HG02970 (cell line): ENCODE measurements at regions not wholly inside any gene's neighbourhood (a gene's known extent, or its start where the extent isn't known, plus 50 kb on each side); places are given as distances from the start of the nearest gene placed in this dataset.
"Not testable (repeated sequence)": the region's sequence is repeated elsewhere in the genome, so short reads cannot be mapped to it uniquely, and the experiment has no call there.

ENCODE experiments used
- ATAC-seq: cut with Tn5 transposase; IDR thresholded peaks from one replicate; pipeline ENCODE4 v1.9.1; 2021; ENCODE audit warnings: mild to moderate bottlenecking, moderate library complexity, moderate number of reproducible peaks; ENCODE audit not compliant: unreplicated experiment, low FRiP score

DNA sequence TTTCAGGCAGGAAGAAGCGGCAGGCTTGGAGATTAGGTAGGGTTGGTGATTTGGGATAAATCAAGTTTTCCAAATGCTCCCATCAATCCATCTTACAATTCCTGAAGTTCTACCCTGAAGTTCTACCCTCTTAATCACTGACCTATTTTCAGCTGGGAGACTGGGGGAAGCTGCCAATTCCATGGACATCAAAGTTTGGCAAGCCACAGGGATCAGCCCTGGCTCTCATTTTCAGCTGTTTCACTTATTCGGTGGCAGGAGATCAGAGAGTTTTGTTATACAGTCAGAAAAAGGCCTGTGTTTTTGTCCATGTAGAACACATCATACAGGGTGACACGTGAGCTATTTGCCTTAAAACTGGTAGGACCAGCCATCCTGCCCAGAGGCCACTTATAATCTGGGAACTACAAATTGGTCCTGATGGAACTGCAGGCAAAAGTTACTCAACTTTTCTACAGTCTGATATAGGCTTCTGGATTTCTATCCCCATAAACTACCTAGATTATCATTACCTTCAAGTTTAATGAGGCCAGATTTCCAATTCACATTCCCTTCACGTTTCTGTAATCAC lies 112.9 kb upstream of the ZNF746 start:
- no peak for ATAC-seq

- ATAC-seq: no peak
Measured at GRCh38 chr7:149608168-149608567, 110.6 kb upstream of the ZNF746 start.

DNA sequence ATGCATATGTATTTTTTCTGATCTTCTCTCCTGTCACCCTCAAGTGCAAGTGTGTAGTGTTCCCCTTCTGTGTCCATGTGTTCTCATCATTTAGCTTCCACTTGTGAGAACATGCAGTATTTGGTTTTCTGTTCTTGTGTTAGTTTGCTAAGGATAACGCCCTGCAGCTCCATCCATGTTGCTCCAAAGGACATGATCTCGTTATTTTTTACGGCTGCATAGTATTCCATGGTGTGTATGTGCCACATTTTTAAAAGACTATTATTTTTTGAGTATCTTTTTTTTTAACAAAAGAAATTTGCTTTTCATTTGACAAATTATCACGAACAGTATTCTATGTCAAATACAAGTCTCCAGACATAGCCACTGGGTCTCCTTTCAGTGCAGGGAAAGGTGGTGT lies 110.1 kb upstream of the ZNF746 start:
- ATAC-seq: no peak

DNA sequence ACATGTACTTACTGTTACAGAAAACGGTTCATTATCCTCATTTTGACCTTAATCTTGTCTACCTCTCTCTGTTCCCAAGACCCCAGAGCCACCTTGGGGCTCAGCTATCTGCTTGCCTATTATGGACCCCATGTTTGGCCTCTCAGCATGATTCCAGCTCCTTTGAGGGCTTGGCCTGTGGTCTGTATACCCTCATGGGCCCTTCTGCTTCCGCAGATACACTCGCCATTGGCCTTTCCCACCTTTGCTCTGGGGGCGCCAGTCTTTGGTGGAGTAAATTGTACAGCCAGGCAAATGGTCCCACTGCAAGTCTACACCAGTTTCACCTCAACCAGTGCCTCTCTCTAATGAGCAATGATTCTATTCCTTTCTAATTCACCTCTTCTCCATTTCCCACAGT lies 109.2 kb upstream of the ZNF746 start:
- no peak for ATAC-seq

DNA sequence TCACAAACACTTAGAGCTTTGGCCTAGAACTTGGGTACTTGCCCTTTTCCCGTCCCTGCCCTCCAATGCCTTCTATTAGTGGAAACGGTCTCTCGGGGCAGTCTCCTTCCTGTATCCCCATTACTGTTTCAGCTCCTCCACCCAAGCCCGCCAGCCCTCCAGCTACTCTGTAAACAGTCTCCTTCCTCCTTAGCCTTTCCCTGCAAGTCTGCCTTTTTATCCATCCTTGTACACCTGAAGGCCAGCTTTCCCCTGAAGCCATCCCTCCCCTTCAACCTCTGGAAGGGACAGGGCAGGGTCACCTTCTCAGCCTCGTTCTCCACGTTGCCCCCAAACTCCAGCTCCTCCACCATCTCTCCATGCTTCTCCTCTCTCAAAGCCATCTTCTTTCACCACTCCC lies 108.1 kb upstream of the ZNF746 start:
- no peak for ATAC-seq

DNA sequence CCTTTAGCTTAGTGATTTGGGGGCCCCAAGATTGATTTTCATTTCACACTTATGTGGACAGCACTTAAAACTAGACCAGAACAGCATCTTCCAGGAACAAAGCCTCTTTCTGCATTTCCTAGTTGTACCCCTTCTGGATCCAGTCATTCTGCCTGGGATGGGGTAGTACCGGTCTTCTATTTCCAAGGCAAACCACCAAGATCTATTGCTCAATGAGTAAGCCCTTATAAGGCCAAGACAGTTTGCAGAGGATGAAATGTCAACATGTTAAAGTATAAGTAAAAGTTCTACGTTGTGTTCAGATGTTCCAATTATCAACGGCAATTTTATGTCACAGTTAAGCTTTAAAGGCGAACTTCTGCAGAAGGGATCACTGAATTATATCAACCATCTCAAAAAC lies 106.9 kb upstream of the ZNF746 start:
- ATAC-seq: no peak

DNA sequence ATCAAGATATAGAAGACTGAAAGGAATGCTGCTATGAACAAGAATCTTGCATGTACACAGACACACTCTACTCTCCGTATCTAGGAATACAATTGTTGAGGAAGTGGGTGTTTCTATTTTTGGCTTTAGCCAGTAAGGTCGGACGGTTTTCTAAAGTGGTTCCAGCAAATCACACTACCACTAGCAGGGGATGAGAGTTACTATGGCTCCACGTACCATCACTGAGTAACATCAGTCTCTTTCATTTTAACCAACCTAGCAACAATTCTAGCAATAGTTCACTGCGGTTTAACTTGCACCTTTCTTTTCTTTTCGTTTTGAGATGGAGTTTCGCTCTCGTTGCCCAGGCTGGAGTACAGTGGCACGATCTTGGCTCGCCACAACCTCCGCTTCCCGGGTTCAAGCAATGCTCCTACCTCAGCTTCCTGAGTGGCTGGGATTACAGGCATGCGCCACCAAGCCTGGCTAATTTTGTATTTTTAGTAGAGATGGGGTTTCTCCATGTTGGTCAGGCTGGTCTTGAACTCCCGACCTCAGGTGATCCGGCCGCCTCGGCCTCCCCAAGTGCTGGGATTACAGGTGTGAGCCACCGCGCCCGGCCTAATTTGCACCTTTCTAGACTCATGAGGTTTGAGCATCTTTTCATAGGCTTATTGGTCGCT lies 103.2 kb upstream of the ZNF746 start:
- peak; percentile 82 for ATAC-seq

DNA sequence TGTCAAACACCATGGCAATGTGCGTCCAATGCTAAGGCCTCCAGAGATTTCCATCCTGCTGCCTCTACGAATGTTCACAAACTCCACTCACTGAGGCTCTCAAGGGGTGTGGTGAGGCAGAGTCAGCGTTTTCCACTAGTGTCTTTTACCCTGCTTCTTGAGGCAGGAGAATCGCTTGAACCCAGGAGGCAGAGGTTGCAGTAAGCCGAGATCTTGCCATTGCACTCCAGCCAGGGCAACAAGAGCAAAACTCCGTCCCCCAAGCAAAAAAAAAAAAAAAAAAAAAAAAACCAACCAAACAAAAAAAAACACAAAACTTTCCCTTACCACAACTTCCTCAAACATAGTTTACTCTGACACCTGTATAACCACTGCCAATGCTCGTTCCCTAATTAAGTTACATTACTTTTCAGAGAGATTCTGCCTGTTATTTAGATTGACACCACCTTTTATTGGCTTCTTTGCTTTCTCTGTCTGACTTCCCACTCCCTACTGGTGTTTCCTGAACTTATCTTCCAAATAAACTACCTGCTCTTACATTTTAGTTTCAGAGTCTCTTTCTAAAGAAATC lies 102.1 kb upstream of the ZNF746 start:
- ATAC-seq: no peak

GRCh38 chr7:149598721-149599308 lies 101.2 kb upstream of the ZNF746 start:
- ATAC-seq: no peak

DNA sequence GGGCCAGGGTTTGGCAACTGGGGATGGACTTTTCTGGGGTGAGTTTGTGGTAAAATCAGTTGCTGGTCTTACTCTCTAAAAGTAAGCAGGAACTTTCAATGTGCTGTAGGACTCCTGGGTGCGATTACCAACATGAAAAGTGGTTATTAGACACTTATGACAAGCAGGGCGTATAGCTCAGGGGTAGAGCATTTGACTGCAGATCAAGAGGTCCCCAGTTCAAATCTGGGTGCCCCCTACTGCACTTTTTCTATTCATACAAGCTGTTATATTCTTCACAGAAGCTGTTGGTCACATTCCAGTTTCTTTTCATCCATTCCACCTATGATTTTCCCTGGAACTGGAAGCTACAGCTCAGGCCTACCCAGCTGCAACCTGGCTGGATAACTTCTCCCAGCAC lies 100.2 kb upstream of the ZNF746 start:
- ATAC-seq: not testable (repeated sequence)

DNA sequence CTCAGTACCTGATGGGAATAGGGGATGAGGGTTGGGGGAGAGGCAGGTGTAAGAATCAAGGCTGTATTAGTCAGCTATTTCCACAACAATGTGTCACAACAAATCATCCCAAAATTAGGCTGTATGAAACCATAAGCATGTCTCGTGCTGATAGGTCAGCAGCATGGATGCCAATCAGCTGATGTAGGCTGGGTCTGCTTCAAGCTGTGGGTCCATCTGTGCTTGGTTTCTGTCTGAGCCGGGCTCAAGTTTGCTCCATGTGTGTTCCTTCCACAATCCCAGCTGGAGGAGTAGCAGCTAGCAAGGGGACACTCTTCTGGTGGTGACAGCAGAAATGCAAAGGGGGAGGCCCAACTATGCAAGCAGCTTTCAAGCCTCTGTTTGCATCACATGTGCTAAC lies 97.9 kb upstream of the ZNF746 start:
- no peak for ATAC-seq

- no peak for ATAC-seq
Measured at GRCh38 chr7:149595078-149595477, 97.5 kb upstream of the ZNF746 start.

GRCh38 chr7:149588930-149589329 lies 91.3 kb upstream of the ZNF746 start:
- no peak for ATAC-seq

DNA sequence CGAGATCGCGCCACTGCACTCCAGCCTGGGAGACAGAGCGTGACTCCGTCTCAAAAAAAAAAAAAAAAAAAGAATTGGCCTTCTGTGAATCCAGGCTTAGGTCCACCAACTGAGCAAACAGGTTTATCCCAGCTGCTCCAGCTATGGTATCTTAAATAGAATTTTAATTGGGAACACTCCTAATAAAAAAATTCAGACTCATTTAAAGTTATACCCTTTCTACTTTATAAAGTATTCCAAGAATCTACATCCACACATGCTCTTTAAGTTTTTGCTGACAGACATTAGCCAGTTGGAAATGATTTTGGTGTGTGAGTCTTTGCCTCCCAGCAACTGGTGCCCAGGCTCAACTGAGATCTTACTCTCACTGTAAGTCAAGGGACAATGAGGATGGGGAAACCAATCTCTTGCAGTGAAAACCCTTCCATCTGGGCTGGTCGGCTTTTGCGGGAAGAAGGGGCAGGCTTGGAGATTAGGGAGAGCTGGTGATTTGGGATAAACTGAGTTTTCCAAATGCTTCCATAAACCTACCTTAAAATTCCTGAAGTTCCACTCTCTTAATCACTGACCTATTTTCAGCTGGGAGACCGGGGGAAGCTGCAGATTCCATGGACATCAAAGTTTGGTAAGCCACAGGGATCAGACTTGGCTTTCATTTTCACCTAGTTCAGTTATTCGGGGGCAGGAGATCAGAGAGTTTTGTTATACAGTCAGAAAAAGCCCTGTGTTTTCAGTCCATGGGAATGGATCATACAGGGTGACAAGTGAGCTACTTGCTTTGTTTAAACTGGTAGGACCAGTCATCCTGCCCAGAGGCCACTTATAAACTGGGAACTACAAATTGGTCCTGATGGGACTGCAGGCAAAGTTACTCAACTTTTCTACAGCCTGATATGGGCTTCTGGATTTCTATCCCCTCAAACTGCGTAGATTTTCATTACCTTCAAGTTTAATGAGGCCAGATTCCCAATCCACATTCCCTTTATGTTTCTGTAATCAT lies 89.3 kb upstream of the ZNF746 start:
- no peak for ATAC-seq

DNA sequence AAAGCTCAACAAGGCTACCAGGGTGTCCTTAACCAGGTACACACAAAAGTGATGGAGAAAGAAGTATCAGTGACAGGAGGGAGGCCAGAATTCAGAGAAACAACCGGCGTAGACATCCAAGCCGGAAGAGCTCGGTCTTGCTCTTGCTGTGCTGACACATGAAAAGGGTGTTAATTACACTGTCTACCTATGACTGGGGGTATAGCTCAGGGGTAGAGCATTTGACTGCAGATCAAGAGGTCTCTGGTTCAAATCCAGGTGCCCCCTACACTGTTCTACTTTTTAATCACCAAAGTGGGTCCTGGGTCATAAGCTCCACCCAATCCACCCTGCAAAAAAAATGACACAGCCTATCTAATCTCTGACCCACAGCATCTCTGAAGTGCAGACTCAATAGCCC lies 86.9 kb upstream of the ZNF746 start:
- no peak for ATAC-seq

GRCh38 chr7:149584009-149584408 lies 86.4 kb upstream of the ZNF746 start:
- ATAC-seq: no peak

DNA sequence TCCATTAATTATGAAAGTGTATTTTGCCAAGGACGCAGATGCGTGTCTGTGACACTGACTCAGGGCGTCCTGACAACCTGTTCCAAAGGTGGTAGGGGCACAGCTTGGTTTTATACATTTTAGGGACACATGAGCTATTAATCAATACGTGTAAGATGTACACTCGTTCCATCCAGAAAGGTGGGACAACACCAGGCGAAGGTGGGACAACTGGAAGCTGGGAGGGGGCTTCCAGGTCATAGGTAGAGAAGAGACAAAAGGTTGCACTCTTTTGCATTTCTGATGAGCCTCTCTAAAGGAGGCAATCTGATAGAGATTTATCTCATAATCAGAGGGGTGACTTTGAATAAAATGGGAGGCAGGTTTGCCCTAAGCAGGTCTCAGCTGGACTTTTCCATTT lies 82.7 kb upstream of the ZNF746 start:
- no peak for ATAC-seq

DNA sequence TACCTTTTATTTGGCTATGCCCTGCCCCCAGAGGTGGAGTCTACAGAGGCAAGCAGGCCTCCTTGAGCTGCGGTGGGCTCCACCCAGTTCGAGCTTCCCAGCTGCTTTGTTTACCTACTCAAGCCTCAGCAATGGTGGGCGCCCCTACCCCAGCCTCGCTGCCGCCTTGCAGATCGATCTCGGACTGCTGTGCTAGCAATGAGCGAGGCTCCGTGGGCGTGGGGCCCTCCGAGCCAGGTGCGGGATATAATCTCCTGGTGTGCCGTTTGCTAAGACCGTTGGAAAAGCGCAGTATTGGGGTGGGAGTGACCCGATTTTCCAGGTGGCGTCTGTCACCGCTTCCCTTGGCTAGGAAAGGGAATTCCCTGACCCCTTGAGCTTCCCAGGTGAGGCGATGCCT lies 81.8 kb upstream of the ZNF746 start:
- ATAC-seq: not testable (repeated sequence)

DNA sequence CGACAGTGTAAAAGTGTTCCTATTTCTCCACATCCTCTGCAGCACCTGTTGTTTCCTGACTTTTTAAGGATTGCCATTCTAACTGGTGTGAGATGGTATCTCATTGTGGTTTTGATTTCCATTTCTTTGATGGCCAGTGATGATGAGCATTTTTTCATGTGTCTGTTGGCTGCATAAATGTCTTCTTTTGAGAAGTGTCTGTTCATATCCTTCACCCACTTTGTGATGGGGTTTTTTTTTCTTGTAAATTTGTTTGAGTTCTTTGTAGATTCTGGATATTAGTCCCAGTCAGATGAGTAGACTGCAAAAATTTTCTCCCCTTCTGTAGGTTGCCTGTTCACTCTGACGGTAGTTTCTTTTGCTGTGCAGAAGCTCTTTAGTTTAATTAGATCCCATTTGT lies 76.8 kb upstream of the ZNF746 start:
- not testable (repeated sequence) for ATAC-seq

- ATAC-seq: no peak
Measured at GRCh38 chr7:149573519-149573918, 75.9 kb upstream of the ZNF746 start.

DNA sequence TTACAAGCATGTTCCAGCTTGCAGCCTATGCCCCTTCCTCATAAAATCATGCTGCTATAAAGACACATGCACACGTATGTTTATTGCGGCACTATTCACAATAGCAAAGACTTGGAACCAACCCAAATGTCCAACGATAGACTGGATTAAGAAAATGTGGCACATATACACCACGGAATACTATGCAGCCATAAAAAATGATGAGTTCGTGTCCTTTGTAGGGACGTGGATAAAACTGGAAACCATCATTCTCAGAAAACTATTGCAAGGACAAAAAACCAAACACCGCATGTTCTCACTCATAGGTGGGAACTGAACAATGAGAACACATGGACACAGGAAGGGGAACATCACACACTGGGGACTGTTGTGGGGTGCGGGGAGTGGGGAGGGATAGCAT lies 75.3 kb upstream of the ZNF746 start:
- ATAC-seq: not testable (repeated sequence)
